Activated CD4-positive, alpha-beta T cell treated with anti-CD3 and anti-CD28 coated beads, Interleukin-2, amount 10 ng/mL, durations not matched to agents 24 days and 14 days (primary cell): ENCODE measurements at regions not wholly inside any gene's neighbourhood (a gene's known extent, or its start where the extent isn't known, plus 50 kb on each side); places are given as distances from the start of the nearest gene placed in this dataset.

Experiments used
- DNase-seq: peaks from one replicate; pipeline ENCODE4 v3.0.0; 2022
- H3K27ac Mint-ChIP-seq: one replicate; pipeline ENCODE4 v1.8.0; 2022; ENCODE audit warnings: mild to moderate bottlenecking, mixed read lengths
- H3K27me3 Mint-ChIP-seq: one replicate; pipeline ENCODE4 v1.8.0; 2022; ENCODE audit warnings: mixed read lengths
- H3K36me3 Mint-ChIP-seq: one replicate; pipeline ENCODE4 v1.8.0; 2022; ENCODE audit warnings: low read depth, mild to moderate bottlenecking, mixed read lengths
- H3K4me1 Mint-ChIP-seq: one replicate; pipeline ENCODE4 v1.8.0; 2021; ENCODE audit warnings: mixed read lengths
- H3K4me3 Mint-ChIP-seq: one replicate; pipeline ENCODE4 v1.8.0; 2022; ENCODE audit warnings: mild to moderate bottlenecking, moderate library complexity, mixed read lengths
- H3K9me3 Mint-ChIP-seq: one replicate; pipeline ENCODE4 v1.8.0; 2021; ENCODE audit warnings: mixed read lengths
- intact Hi-C: fragments of 100-400 bp; cut with micrococcal nuclease; formaldehyde crosslinking; loops from one replicate; pipeline ENCODE4 v1.15.1; 2023

GRCh38 chr6:96276305-96276704, 245.3 kb upstream of the UFL1 start:
- Mint-ChIP-seq H3K27ac (no peak overlapping the region), H3K36me3 (no peaks in the 10 kb centered on the region), H3K4me1 (no peaks in the 10 kb centered on the region), H3K9me3 (no peaks in the 10 kb centered on the region), H3K27me3 (no peaks in the 10 kb centered on the region), H3K4me3 (no peak overlapping the region)
- intact Hi-C loops: no loop called here
- no peak for DNase-seq

DNA sequence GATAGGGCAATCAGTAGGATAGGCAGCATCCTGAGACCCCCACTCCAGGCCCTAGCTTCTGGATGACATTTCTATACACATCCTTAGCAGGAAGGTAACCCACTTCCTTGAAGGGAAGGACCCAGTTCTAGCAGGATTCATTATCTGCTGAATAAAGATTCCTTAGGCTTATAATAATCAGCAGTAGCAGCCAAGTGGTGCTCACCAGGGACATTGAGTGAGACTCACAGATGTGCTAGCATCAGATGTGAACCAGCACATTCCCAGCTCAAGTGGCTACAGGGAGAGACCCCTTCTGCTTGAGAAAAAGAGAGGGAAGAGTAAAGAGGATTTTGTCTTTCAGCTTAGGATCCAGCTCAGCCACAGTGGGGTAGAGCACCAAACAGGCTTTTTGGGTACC, 244.8 kb upstream of the UFL1 start:
- Mint-ChIP-seq H3K27me3 (no peaks in the 10 kb centered on the region), H3K9me3 (no peaks in the 10 kb centered on the region), H3K4me3 (no peak overlapping the region), H3K27ac (no peak overlapping the region), H3K4me1 (no peaks in the 10 kb centered on the region), H3K36me3 (no peaks in the 10 kb centered on the region)
- no peak for DNase-seq
- intact Hi-C loops: no loop called here

GRCh38 chr6:96279084-96279483, 242.5 kb upstream of the UFL1 start:
- H3K9me3 Mint-ChIP-seq: no peaks in the 10 kb centered on the region
- H3K4me1 Mint-ChIP-seq: no peaks in the 10 kb centered on the region
- no peaks in the 10 kb centered on the region for H3K36me3 Mint-ChIP-seq
- H3K27me3 Mint-ChIP-seq: no peaks in the 10 kb centered on the region
- DNase-seq: no peak
- H3K27ac Mint-ChIP-seq: no peak overlapping the region
- no peak overlapping the region for H3K4me3 Mint-ChIP-seq
- intact Hi-C loops: no loop called here

DNA sequence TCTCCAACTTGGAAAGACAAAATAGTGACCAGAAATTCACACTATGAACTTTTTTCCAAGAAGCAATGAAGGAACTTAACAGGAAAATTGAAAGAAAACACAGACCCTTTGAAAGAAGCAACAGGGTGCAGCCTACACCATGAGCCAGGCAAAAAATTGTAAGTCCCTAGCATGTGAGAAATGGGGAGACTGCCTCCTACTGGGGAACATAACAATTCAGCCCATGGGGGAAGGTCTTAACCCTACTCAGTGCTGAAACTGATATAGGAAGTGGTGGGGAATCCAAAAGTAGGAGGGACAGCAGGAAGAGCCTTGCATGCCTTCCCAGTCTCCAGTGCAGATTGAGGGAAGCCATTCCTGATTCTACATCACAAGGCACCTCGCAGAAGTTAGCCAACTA, 235.1 kb upstream of the UFL1 start:
- Mint-ChIP-seq H3K27me3 (no peaks in the 10 kb centered on the region), H3K36me3 (no peaks in the 10 kb centered on the region), H3K4me1 (no peaks in the 10 kb centered on the region), H3K9me3 (no peaks in the 10 kb centered on the region), H3K27ac (no peak overlapping the region), H3K4me3 (no peak overlapping the region)
- DNase-seq: no peak
- intact Hi-C loops: no loop called here

- Mint-ChIP-seq H3K4me1 (no peaks in the 10 kb centered on the region), H3K4me3 (no peak overlapping the region), H3K36me3 (no peaks in the 10 kb centered on the region), H3K27me3 (peaks cover 1% of the 10 kb centered on the region), H3K27ac (no peak overlapping the region), H3K9me3 (no peaks in the 10 kb centered on the region)
- no peak for DNase-seq
- intact Hi-C loops: no loop called here
These were observed 222.1 kb upstream of the UFL1 start for GRCh38 chr6:96299525-96299924.

DNA sequence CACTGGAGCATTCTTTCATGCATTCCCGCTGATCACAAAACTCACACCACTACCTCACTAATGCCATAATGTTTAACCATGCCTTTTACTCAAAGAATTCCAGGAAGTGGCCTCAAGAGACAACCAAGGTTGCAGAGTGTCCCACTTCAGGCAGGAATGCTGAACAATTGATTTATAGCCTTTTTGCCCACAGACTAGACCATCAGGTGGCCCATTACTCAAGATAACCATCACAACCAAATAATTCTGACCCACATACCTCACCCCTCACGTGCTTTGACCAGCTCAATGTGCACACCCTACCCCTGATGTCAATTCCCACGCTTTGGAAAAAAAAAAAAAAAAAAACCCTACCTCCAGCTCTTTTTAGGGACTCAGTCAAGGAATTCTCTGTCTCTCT, 220.6 kb upstream of the UFL1 start:
- Mint-ChIP-seq H3K27ac (no peak overlapping the region), H3K36me3 (no peaks in the 10 kb centered on the region), H3K27me3 (peaks cover 1% of the 10 kb centered on the region), H3K9me3 (no peaks in the 10 kb centered on the region), H3K4me3 (no peak overlapping the region), H3K4me1 (peaks cover 3% of the 10 kb centered on the region)
- DNase-seq: no peak
- intact Hi-C loops: no loop called here

- no peaks in the 10 kb centered on the region for H3K36me3 Mint-ChIP-seq
- peaks cover 3% of the 10 kb centered on the region for H3K4me1 Mint-ChIP-seq
- DNase-seq: no peak
- H3K9me3 Mint-ChIP-seq: no peaks in the 10 kb centered on the region
- no peak overlapping the region for H3K27ac Mint-ChIP-seq
- H3K4me3 Mint-ChIP-seq: no peak overlapping the region
- peaks cover 1% of the 10 kb centered on the region for H3K27me3 Mint-ChIP-seq
- intact Hi-C loops: no loop called here
These were observed 219.8 kb upstream of the UFL1 start for GRCh38 chr6:96301781-96302180.

DNA sequence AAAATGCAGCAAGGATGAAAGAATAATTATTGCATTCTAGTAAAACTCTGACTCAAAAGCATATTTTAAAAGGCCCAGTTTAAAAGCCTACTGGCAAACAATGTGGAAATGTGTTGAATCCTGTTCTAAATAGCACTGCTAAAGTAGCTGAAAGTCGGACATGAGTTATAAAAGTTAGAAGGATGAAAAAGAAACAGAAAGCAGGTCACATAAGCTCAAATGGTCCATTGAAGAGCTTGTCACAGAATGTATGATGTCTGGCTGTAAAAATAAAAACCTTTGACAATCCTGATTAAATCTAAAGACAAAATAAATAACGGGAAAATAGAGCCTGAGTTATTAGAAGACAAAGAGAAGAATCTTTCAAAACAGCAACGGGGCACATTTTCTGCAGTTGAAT, 218.6 kb upstream of the UFL1 start:
- no peak for DNase-seq
- intact Hi-C loops: no loop called here
- Mint-ChIP-seq H3K4me3 (no peak overlapping the region), H3K36me3 (no peaks in the 10 kb centered on the region), H3K27me3 (peaks cover 1% of the 10 kb centered on the region), H3K27ac (no peak overlapping the region), H3K4me1 (peaks cover 3% of the 10 kb centered on the region), H3K9me3 (no peaks in the 10 kb centered on the region)

- Mint-ChIP-seq H3K27ac (no peak overlapping the region), H3K27me3 (no peaks in the 10 kb centered on the region), H3K36me3 (no peaks in the 10 kb centered on the region), H3K4me3 (no peak overlapping the region), H3K9me3 (no peaks in the 10 kb centered on the region), H3K4me1 (peaks cover 3% of the 10 kb centered on the region)
- intact Hi-C loops: loop anchor here (2.0 kb wide), 1 partner anchor 162 kb away; no protein-coding TSS in a partner anchor
- DNase-seq: no peak
These were observed 216.6 kb upstream of the UFL1 start for GRCh38 chr6:96304997-96305396.

DNA sequence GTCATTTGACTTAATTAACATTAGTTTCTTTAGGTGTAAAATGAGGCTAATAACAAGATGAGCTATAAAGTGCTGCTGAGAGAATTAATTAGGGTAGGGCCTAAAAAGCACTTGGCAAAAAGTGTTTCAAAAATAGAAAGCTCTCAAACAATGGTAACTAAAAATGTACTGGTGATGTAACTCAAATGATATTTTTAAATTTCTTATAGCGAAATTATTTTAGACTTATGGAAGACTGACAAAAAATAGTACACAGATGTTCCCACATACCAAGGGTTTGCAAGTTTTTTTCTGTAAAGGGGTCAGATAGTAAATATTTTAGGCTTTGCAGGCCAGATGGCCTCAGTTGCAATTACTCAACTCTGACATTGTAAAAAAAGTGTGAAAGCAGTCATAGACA, 190.7 kb upstream of the UFL1 start:
- intact Hi-C loops: no loop called here
- Mint-ChIP-seq H3K36me3 (no peaks in the 10 kb centered on the region), H3K27ac (no peak overlapping the region), H3K4me3 (no peak overlapping the region), H3K4me1 (no peaks in the 10 kb centered on the region), H3K27me3 (no peaks in the 10 kb centered on the region), H3K9me3 (no peaks in the 10 kb centered on the region)
- no peak for DNase-seq

- Mint-ChIP-seq H3K36me3 (no peaks in the 10 kb centered on the region), H3K27me3 (no peaks in the 10 kb centered on the region), H3K9me3 (no peaks in the 10 kb centered on the region), H3K27ac (no peak overlapping the region), H3K4me1 (no peaks in the 10 kb centered on the region), H3K4me3 (no peak overlapping the region)
- intact Hi-C loops: no loop called here
- DNase-seq: no peak
These were observed 181.4 kb upstream of the UFL1 start for GRCh38 chr6:96340164-96340563.

DNA sequence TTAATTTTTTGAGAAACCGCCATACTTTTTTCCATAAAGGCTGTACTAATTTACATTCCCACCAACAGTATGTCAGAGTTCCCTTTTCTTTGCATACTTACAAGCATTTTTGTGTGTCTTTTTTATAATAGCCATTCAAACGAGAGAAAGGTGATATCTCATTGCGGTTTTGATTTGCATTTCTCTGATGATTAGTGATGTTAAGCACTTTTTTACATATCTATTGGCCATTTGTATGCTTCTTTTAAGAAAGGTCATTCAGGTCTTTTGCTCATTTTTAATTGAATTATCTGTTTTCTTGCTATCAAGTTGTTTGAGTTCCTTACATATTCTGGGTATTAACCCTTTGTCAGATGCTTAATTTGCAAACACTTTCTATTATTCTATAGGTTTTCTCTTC, 176.1 kb upstream of the UFL1 start:
- H3K4me3 Mint-ChIP-seq: no peak overlapping the region

DNA sequence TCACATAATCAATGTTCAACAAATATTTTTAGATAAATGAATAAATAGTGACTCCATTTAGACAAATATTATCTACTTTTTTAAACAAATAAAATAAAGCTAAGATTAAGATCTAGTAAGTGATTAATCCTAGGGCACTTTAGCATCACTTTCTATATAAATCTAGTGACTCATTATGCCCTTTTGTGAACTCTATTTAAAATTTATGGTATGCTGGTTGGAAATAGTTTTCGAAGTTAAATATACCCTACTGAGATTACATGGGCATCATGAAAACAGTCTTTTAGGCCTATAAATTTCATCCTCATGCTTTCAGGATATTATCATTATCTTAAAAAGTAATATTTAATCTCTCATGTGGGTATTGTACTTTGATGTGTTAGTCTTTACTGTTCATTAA, 140.4 kb upstream of the UFL1 start:
- no peak for DNase-seq
- Mint-ChIP-seq H3K36me3 (no peaks in the 10 kb centered on the region), H3K27ac (no peak overlapping the region), H3K4me1 (no peaks in the 10 kb centered on the region), H3K4me3 (no peak overlapping the region), H3K27me3 (no peaks in the 10 kb centered on the region), H3K9me3 (no peaks in the 10 kb centered on the region)
- intact Hi-C loops: no loop called here

More for the DNA sequence above, 176.1 kb upstream of the UFL1 start:
- no peaks in the 10 kb centered on the region for H3K9me3 Mint-ChIP-seq
- DNase-seq: no peak
- intact Hi-C loops: no loop called here
- no peaks in the 10 kb centered on the region for H3K4me1 Mint-ChIP-seq
- no peaks in the 10 kb centered on the region for H3K36me3 Mint-ChIP-seq
- peaks cover 2% of the 10 kb centered on the region for H3K27me3 Mint-ChIP-seq
- H3K27ac Mint-ChIP-seq: no peak overlapping the region

DNA sequence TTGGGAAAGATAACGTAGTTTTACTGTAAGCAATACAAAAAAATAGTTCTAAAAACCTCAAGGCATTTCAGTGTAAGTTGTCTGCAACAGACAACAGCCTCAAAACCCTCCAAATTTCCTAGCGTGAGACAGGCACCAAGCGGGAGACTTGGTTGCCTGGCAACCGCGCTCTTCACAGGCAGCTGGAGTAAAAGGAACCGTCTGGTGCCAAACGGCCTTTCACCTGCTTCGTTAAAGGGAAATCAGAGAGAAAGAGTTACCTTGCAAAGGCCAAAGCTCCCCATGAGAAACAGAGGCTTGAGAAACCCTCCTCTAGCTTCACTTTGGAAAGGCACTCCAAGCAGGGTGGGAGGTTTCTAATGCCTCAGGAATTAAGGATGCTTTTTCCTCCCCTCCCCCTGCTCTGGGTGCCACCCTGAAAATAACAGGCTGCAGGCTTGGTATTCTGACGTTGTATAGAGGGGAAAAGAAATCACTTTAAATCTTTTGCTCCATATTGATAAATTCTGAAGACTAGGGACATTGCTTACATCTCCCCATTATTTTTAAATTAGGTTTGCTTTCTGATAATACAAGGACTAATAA, 129.7 kb upstream of the UFL1 start:
- H3K4me3 Mint-ChIP-seq: no peak overlapping the region
- intact Hi-C loops: no loop called here
- H3K9me3 Mint-ChIP-seq: no peaks in the 10 kb centered on the region
- no peak overlapping the region for H3K27ac Mint-ChIP-seq
- no peaks in the 10 kb centered on the region for H3K4me1 Mint-ChIP-seq
- no peaks in the 10 kb centered on the region for H3K27me3 Mint-ChIP-seq
- H3K36me3 Mint-ChIP-seq: no peaks in the 10 kb centered on the region
- DNase-seq: peak; percentile 55

DNA sequence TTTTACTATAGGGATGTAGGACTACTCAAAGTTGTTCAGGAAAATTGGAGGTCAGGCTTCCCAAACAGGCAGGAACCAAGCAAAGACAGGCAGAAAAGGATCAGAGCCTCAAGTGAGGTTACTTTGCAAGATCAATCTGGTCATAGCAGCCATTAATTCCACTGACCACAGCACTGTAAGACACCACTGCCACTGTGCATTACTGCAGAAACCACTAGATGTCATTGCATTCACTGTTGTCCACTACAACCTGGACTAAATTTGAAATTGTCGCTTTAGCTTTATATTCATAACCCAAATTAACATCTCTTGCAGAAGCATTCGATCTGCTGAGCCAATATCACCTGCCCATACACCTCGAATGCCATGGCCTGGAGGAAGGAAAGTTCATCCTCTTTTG, 126.9 kb upstream of the UFL1 start:
- Mint-ChIP-seq H3K4me1 (no peaks in the 10 kb centered on the region), H3K36me3 (no peaks in the 10 kb centered on the region), H3K9me3 (no peaks in the 10 kb centered on the region), H3K27me3 (no peaks in the 10 kb centered on the region), H3K27ac (no peak overlapping the region), H3K4me3 (no peak overlapping the region)
- intact Hi-C loops: no loop called here
- no peak for DNase-seq
